Left ventricle myocardium inferior (tissue), 1 donor: ENCODE measurements at regions not wholly inside any gene's neighbourhood (a gene's known extent, or its start where the extent isn't known, plus 50 kb on each side); places are given as distances from the start of the nearest gene placed in this dataset.

Source experiments
- DNase-seq: peaks from one replicate; pipeline ENCODE4 v3.0.0-alpha.2; 2020
- H3K27ac ChIP-seq: fragments of 200-600 bp; replicated peaks from 2 replicates; pipeline ENCODE4 v1.8.0; 2021
- H3K27me3 ChIP-seq: fragments of 200-600 bp; 2 replicates; pipeline ENCODE4 v1.8.0; 2021; ENCODE audit warnings: low read depth
- H3K36me3 ChIP-seq: fragments of 200-600 bp; 2 replicates; pipeline ENCODE4 v1.8.0; 2021
- H3K4me1 ChIP-seq: fragments of 200-600 bp; 2 replicates; pipeline ENCODE4 v1.8.0; 2021
- H3K4me3 ChIP-seq: fragments of 200-600 bp; 2 replicates; pipeline ENCODE4 v1.8.0; 2021; ENCODE audit warnings: mild to moderate bottlenecking, moderate library complexity
- H3K9me3 ChIP-seq: fragments of 200-600 bp; replicated peaks from 2 replicates; pipeline ENCODE4 v1.8.0; 2021
- intact Hi-C: fragments of 100-400 bp; cut with micrococcal nuclease; formaldehyde crosslinking; loops from one replicate; pipeline ENCODE4 v1.11.0; 2022
- TF ChIP-seq, protein P1 (sequence below): fragments of 200-600 bp; IDR thresholded peaks from 2 replicates; pipeline ENCODE4 v1.8.0; 2021; ENCODE audit warnings: antibody characterized with exemption, mild to moderate bottlenecking, borderline replicate concordance
- donor health status: DM: no; HTN: yes; CAD: no; lungs with severe emphysema.

DNA sequence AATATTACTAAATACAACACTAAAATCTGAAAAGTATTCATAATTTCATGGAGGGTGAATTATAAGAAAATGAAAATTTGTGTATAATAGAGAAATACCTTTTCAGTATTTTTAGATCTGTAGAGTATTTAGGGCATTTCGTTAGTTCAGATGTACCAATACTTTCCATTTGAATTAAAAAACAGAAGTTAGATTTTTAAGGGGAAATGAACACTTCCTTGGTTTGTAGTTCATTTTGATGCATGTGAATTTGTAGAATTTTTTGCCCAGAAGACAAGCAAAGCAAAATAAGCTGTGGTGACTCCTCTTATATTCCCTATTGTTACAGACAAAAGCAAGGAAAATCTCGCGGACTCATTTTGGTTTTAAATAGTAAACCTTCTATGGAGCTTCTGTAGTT is 209.0 kb upstream of the RPS23 start:
- no peaks in the 10 kb centered on the region for H3K4me1 ChIP-seq
- no peaks in the 10 kb centered on the region for H3K9me3 ChIP-seq
- no peak overlapping the region for H3K4me3 ChIP-seq
- DNase-seq: no peak
- no peaks in the 10 kb centered on the region for H3K27me3 ChIP-seq
- no peaks in the 10 kb centered on the region for H3K36me3 ChIP-seq
- no peak overlapping the region for H3K27ac ChIP-seq
- TF ChIP-seq, protein P1, sequence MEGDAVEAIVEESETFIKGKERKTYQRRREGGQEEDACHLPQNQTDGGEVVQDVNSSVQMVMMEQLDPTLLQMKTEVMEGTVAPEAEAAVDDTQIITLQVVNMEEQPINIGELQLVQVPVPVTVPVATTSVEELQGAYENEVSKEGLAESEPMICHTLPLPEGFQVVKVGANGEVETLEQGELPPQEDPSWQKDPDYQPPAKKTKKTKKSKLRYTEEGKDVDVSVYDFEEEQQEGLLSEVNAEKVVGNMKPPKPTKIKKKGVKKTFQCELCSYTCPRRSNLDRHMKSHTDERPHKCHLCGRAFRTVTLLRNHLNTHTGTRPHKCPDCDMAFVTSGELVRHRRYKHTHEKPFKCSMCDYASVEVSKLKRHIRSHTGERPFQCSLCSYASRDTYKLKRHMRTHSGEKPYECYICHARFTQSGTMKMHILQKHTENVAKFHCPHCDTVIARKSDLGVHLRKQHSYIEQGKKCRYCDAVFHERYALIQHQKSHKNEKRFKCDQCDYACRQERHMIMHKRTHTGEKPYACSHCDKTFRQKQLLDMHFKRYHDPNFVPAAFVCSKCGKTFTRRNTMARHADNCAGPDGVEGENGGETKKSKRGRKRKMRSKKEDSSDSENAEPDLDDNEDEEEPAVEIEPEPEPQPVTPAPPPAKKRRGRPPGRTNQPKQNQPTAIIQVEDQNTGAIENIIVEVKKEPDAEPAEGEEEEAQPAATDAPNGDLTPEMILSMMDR: no peak
- intact Hi-C loops: no loop called here

DNA sequence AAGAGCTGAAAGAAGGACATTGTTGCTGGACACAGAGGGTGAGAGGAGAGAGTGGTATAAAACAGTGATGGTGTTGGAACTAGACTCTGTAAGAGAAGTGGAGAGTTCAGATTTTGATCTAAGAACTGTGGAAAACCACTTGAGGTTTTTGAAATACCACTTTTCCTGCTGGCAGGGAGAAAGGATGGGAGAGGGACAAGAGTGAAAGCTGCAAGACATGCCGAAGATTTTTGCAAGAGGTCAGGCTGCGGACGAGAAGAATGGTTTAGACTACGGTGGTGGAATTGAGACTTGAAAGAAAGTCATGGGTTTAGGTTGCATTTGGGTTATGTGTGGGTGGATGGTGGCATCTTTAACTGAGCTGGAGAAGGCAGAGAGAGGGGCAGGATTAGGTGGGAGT is 202.2 kb upstream of the RPS23 start:
- no peaks in the 10 kb centered on the region for H3K36me3 ChIP-seq
- no peaks in the 10 kb centered on the region for H3K9me3 ChIP-seq
- no peak for DNase-seq
- H3K27me3 ChIP-seq: no peaks in the 10 kb centered on the region
- H3K4me1 ChIP-seq: no peaks in the 10 kb centered on the region
- no peak overlapping the region for H3K27ac ChIP-seq
- no peak overlapping the region for H3K4me3 ChIP-seq
- intact Hi-C loops: no loop called here
- TF ChIP-seq, protein P1: no peak

DNA sequence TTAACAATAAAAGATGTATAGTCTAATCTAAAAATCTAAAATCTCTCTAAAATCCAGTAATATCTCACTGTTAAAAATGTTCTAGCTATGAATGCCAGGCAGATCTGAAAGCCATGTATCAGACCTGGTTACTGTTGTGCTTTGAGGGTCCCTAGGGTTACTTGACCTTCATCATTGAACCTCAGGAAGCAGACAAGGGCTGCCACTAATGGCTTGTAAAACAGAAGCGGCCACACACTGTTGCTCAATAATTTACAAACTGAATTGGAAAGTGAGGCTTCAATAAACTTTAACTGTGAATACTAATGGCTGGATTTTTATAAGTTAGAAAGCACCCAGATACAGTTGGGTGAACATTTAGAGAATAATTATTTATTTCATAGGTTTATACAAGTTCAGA is 198.0 kb upstream of the RPS23 start:
- H3K27ac ChIP-seq: no peak overlapping the region
- TF ChIP-seq, protein P1: no peak
- intact Hi-C loops: no loop called here
- H3K4me1 ChIP-seq: no peaks in the 10 kb centered on the region
- no peaks in the 10 kb centered on the region for H3K27me3 ChIP-seq
- no peak for DNase-seq
- no peak overlapping the region for H3K4me3 ChIP-seq
- H3K36me3 ChIP-seq: no peaks in the 10 kb centered on the region
- H3K9me3 ChIP-seq: no peaks in the 10 kb centered on the region

DNA sequence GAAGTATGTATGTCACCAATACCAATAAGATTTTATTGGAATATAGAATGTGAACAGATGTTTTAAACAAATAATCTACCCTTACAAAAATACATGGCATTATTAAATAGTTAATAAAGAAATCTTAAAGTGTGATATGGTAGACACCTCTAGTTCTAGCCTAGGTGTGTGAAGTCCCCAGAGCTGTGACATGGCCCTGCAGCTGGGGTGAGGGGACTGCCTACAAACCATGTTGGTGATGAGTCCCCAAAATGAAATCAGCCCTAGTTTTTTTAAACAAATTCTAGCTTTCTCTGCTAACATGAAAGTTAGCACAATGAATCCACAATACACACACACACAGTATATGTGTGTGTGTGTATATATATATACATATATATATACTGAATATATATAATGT is 195.1 kb upstream of the RPS23 start:
- no peak for DNase-seq
- intact Hi-C loops: no loop called here

DNA sequence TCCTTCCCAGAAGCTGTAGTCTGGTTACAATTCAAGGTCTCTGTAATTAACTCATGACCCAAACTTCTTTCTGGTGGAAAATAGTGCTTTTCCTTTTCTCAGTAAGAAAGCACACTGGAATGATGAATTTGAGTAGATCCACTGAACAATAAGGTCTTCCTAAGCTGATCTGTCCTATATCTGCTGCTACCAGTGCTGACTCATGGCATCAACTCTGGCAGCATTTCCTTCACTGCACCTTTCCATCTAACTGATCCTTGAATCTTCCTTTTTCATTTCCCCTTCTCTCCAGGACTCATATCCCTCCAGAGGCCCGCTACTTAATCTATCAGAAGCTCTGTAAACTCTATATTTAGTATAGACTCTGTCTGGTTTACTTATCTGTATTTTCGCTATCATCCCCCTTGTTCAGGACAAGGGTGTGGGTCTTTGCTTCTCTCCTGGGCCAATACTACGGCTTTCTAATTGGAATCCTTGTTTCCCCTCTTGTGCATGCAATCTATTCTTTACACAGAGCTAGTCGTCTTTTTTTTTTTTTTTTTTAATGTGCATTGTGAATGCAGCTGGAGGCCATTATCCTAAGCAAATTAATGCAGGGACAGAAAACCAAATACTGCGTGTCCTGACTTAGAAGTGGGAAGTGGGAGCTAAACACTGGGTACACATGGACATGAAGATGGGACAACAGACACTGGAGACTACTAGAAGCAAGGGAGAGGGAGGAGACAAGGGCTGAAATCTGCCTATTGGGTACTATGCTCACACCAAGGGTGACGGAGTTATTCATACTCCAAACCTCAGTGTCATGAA is 192.2 kb upstream of the RPS23 start:
- Histone ChIP-seq H3K4me1 (no peaks in the 10 kb centered on the region), H3K9me3 (no peaks in the 10 kb centered on the region), H3K4me3 (no peak overlapping the region), H3K27me3 (no peaks in the 10 kb centered on the region), H3K27ac (no peak overlapping the region), H3K36me3 (no peaks in the 10 kb centered on the region)
- intact Hi-C loops: no loop called here
- TF ChIP-seq, protein P1: no peak
- no peak for DNase-seq

More for the DNA sequence above, 195.1 kb upstream of the RPS23 start:
- Histone ChIP-seq H3K4me1 (no peaks in the 10 kb centered on the region), H3K36me3 (no peaks in the 10 kb centered on the region), H3K27ac (no peak overlapping the region), H3K27me3 (no peaks in the 10 kb centered on the region), H3K9me3 (no peaks in the 10 kb centered on the region), H3K4me3 (no peak overlapping the region)
- TF ChIP-seq, protein P1: no peak
